B cell (primary cell): ENCODE measurements at regions not wholly inside any gene's neighbourhood (a gene's known extent, or its start where the extent isn't known, plus 50 kb on each side); places are given as distances from the start of the nearest gene placed in this dataset.

Experiments used
- ATAC-seq: fragments of 200-7000 bp; cut with Tn5 transposase; one replicate; pipeline ENCODE4 v1.10.0; 2021; ENCODE audit warnings: low read depth, mild to moderate bottlenecking, moderate number of reproducible peaks, moderate library complexity
- CTCF ChIA-PET: fragments of 350-600 bp; sonication (Branson Sonifier 250); formaldehyde crosslinking; loops from one replicate; lab custom pipeline; 2021; ENCODE audit warnings: antibody characterized with exemption, inconsistent platforms; lab: Charles Lee
- POLR2A ChIA-PET: fragments of 350-600 bp; sonication (Branson Sonifier 250); formaldehyde crosslinking; loops from one replicate; lab custom pipeline; 2021; ENCODE audit warnings: antibody characterized with exemption; lab: Charles Lee
- DNase-seq: peaks from one replicate; pipeline ENCODE4 v3.0.0; 2013
- H2AFZ ChIP-seq: 2 replicates; pipeline ENCODE4 v1.6.1; 2012; ENCODE audit warnings: mild to moderate bottlenecking, low read depth, low read length; ENCODE audit not compliant: insufficient read depth, poor library complexity, severe bottlenecking
- H3K27ac ChIP-seq, 2 donors: 1 replicate in 1 of 2; 2 replicates in 1 of 2; pipeline ENCODE4 v1.5.1; 2012 to 2013; ENCODE audit warnings: low read length in 2 of 2, mild to moderate bottlenecking in 2 of 2, moderate library complexity in 1 of 2
- H3K27me3 ChIP-seq, 4 experiments: fragments of 200-600 bp in 1 of 4; sonication (generic) in 1 of 4; replicated peaks in 1 of 4; 1 replicate in 2 of 4; 2 replicates in 2 of 4; pipeline versions ENCODE4 v1.6.1 to v1.7.0; 2013 to 2016; ENCODE audit warnings: low read length in 3 of 4, mild to moderate bottlenecking in 2 of 4, mixed read lengths in 1 of 4, moderate library complexity in 1 of 4; ENCODE audit not compliant: insufficient read depth in 4 of 4, control insufficient read depth in 3 of 4; ENCODE audit errors: control extremely low read depth in 1 of 4
- H3K36me3 ChIP-seq, 2 experiments: replicated peaks in 1 of 2; 1 replicate in 1 of 2; 2 replicates in 1 of 2; pipeline versions ENCODE4 v1.6.1 to v1.7.1; 2013; ENCODE audit warnings: low read length in 1 of 2; ENCODE audit not compliant: insufficient read depth in 2 of 2, control insufficient read depth in 1 of 2; ENCODE audit errors: control extremely low read depth in 1 of 2, extremely low read depth in 1 of 2
- H3K4me1 ChIP-seq, 2 donors: fragments of 200-600 bp in 1 of 2; sonication (generic) in 1 of 2; 1 replicate in 1 of 2; 2 replicates in 1 of 2; pipeline versions ENCODE4 v1.5.1 to v1.6.1; 2013 to 2017; ENCODE audit warnings: low read length in 2 of 2; ENCODE audit not compliant: control insufficient read depth in 2 of 2, insufficient read depth in 2 of 2
- H3K4me2 ChIP-seq: replicated peaks from 2 replicates; pipeline ENCODE3; 2012; ENCODE audit warnings: mild to moderate bottlenecking, low read depth, low read length; ENCODE audit not compliant: poor library complexity, severe bottlenecking
- H3K4me3 ChIP-seq, 5 experiments: fragments of 200-600 bp in 1 of 5; sonication (generic) in 1 of 5; 1 replicate in 3 of 5; 2 replicates in 2 of 5; pipeline versions ENCODE4 v1.5.1 to v1.7.0; 2011 to 2016; ENCODE audit warnings: low read length in 4 of 5, mild to moderate bottlenecking in 4 of 5, low read depth in 2 of 5, control low read depth in 1 of 5, moderate library complexity in 1 of 5; ENCODE audit not compliant: insufficient read depth in 1 of 5; ENCODE audit errors: control extremely low read depth in 1 of 5, extremely low read depth in 1 of 5
- H3K79me2 ChIP-seq: fragments of 200-600 bp; sonication (generic); one replicate; pipeline ENCODE4 v1.6.0; 2016; ENCODE audit warnings: low read length; ENCODE audit not compliant: control insufficient read depth, insufficient read depth
- H3K9ac ChIP-seq: fragments of 200-600 bp; sonication (generic); 2 replicates; pipeline ENCODE4 v1.6.1; 2017; ENCODE audit warnings: mild to moderate bottlenecking, low read length, moderate library complexity
- H3K9me3 ChIP-seq, 3 donors: one replicate each; pipeline versions ENCODE4 v1.6.1 to v1.7.1; 2013; ENCODE audit warnings: low read length in 2 of 3; ENCODE audit not compliant: control insufficient read depth in 2 of 3, insufficient read depth in 1 of 3; ENCODE audit errors: control extremely low read depth in 1 of 3
- H4K20me1 ChIP-seq: 2 replicates; pipeline ENCODE4 v1.6.0; 2012; ENCODE audit warnings: mild to moderate bottlenecking, low read length; ENCODE audit not compliant: insufficient read depth, control insufficient read depth, poor library complexity, severe bottlenecking
- H3K27ac Mint-ChIP-seq: one replicate; pipeline ENCODE4 v1.8.0; 2021; ENCODE audit warnings: mixed read lengths
- H3K27me3 Mint-ChIP-seq: one replicate; pipeline ENCODE4 v1.8.0; 2021; ENCODE audit warnings: mixed read lengths
- H3K4me1 Mint-ChIP-seq: one replicate; pipeline ENCODE4 v1.8.0; 2021; ENCODE audit warnings: mixed read lengths
- H3K4me3 Mint-ChIP-seq: one replicate; pipeline ENCODE4 v1.8.0; 2021; ENCODE audit warnings: mixed read lengths
- H3K9me3 Mint-ChIP-seq: one replicate; pipeline ENCODE4 v1.8.0; 2022; ENCODE audit warnings: mixed read lengths; ENCODE audit not compliant: insufficient read depth
- EZH2 ChIP-seq: IDR thresholded peaks from 2 replicates; pipeline ENCODE4 v1.6.1; 2012; ENCODE audit warnings: borderline replicate concordance, low read depth, mild to moderate bottlenecking, moderate library complexity, low read length; ENCODE audit not compliant: insufficient read depth, poor library complexity, severe bottlenecking
- WGBS: methylation state at CpG from one replicate; pipeline ENCODE4 v1.1.5; 2013; ENCODE audit warnings: missing lambda C conversion rate; ENCODE audit not compliant: insufficient coverage; 5-methylcytosine and 5-hydroxymethylcytosine counted together
- intact Hi-C: fragments of 100-400 bp; cut with micrococcal nuclease; formaldehyde crosslinking; loops from one replicate; pipeline ENCODE4 v1.10.0; 2022
- TF ChIP-seq, protein P1 (sequence below): fragments of 200-600 bp; IDR thresholded peaks from one replicate; pipeline ENCODE4 v1.8.0; 2022; ENCODE audit warnings: antibody characterized with exemption, mild to moderate bottlenecking

DNA sequence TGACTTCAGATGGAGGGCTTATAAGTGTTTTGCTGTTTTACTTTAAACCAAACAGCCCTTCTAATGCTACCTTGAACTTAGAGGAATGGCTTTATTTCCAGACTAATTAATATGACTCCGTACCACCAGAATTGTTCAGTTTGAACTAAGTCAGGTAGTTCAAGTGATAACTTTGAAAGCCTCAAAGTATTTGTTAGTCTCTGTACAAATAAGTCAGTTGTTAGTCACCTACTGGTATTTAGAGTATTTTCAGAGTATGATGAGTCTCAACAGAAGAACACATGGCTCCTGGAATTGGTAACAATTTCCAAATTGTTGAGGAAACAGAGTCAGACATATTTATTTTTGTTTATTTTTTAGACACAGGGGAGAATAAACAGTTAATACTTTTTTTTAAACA, 381.8 kb upstream of the NRXN1 start:
- Mint-ChIP-seq H3K27ac (no peak overlapping the region), H3K9me3 (no peaks in the 10 kb centered on the region), H3K27me3 (no peaks in the 10 kb centered on the region), H3K4me3 (no peak overlapping the region), H3K4me1 (no peaks in the 10 kb centered on the region)
- Histone ChIP-seq H3K9ac (no peak overlapping the region), H3K4me3 (no peak overlapping the region), H3K36me3 (no peaks in the 10 kb centered on the region), H3K27me3 (no peaks in the 10 kb centered on the region), H3K9me3 (peaks cover 0 to 1% (median 0%) of the 10 kb centered on the region in 3 donors), H3K79me2 (no peaks in the 10 kb centered on the region), H4K20me1 (no peaks in the 10 kb centered on the region), H3K27ac (no peak overlapping the region), H3K4me1 (no peaks in the 10 kb centered on the region), H2AFZ (no peak overlapping the region), H3K4me2 (no peak overlapping the region)
- TF ChIP-seq, protein P1, sequence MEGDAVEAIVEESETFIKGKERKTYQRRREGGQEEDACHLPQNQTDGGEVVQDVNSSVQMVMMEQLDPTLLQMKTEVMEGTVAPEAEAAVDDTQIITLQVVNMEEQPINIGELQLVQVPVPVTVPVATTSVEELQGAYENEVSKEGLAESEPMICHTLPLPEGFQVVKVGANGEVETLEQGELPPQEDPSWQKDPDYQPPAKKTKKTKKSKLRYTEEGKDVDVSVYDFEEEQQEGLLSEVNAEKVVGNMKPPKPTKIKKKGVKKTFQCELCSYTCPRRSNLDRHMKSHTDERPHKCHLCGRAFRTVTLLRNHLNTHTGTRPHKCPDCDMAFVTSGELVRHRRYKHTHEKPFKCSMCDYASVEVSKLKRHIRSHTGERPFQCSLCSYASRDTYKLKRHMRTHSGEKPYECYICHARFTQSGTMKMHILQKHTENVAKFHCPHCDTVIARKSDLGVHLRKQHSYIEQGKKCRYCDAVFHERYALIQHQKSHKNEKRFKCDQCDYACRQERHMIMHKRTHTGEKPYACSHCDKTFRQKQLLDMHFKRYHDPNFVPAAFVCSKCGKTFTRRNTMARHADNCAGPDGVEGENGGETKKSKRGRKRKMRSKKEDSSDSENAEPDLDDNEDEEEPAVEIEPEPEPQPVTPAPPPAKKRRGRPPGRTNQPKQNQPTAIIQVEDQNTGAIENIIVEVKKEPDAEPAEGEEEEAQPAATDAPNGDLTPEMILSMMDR = no peak
- TF ChIP-seq EZH2 = no peak
- WGBS = no CpG with 5 or more reads among the region's 1 CpG
- ATAC-seq (no peak), DNase-seq (no peak)
- CTCF ChIA-PET = no interaction called here
- intact Hi-C loops = no loop called here
- POLR2A ChIA-PET = no interaction called here

DNA sequence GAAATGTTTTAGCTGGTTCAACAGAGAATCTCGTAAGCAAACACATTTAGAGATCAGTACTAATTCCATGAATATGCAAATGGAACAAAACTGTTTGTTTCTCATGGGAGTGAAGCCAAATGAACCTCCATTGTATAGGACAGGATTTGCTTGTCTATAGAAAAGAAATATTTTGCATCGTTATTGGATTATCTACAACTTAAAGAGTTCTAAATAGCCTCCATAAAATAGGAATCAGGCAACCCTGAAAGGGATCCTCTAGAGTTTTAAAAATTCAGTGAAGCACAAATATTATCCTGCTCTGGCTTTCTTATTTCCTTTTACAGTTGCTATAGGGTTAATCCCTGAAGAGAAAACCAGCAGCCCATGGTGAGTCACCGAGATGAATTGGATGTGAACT, 378.4 kb upstream of the NRXN1 start:
- POLR2A ChIA-PET = no interaction called here
- TF ChIP-seq EZH2 = no peak
- TF ChIP-seq, protein P1 = no peak

More for the DNA sequence above, 378.4 kb upstream of the NRXN1 start:
- CTCF ChIA-PET = no interaction called here
- peaks cover 0 to 4% (median 1%) of the 10 kb centered on the region in 3 donors for H3K9me3 ChIP-seq
- H3K4me1 ChIP-seq = no peaks in the 10 kb centered on the region
- H3K27ac Mint-ChIP-seq = no peak overlapping the region
- no peak for ATAC-seq
- no peaks in the 10 kb centered on the region for H3K4me1 Mint-ChIP-seq
- no peaks in the 10 kb centered on the region for H3K36me3 ChIP-seq
- H3K27me3 ChIP-seq = no peaks in the 10 kb centered on the region
- H3K9me3 Mint-ChIP-seq = no peaks in the 10 kb centered on the region
- intact Hi-C loops = no loop called here
- H3K27ac ChIP-seq = no peak overlapping the region
- no peak overlapping the region for H2AFZ ChIP-seq
- no peaks in the 10 kb centered on the region for H3K79me2 ChIP-seq
- H3K4me3 Mint-ChIP-seq = no peak overlapping the region
- H3K4me2 ChIP-seq = no peak overlapping the region
- no peak overlapping the region for H3K4me3 ChIP-seq
- no peak overlapping the region for H3K9ac ChIP-seq
- DNase-seq = no peak
- WGBS = no CpG with 5 or more reads among the region's 3 CpGs
- H4K20me1 ChIP-seq = no peaks in the 10 kb centered on the region
- H3K27me3 Mint-ChIP-seq = no peaks in the 10 kb centered on the region
